GM12892 (cell line): ENCODE measurements at regions not wholly inside any gene's neighbourhood (a gene's known extent, or its start where the extent isn't known, plus 50 kb on each side); places are given as distances from the start of the nearest gene placed in this dataset.

Experiments
- DNase-seq: peaks from one replicate; pipeline ENCODE4 v3.0.0; 2011; ENCODE audit not compliant: insufficient read length
- FAIRE-seq: peaks from 2 replicates; lab custom pipeline; 2011; peaks lifted over from hg19 to GRCh38; lab: Jason Lieb, UNC
- POLR2A ChIP-seq: IDR thresholded peaks from 2 replicates; pipeline ENCODE4 v1.6.1; 2011; ENCODE audit warnings: low read depth, low read length, control low read depth
- POLR2AphosphoS5 ChIP-seq: IDR thresholded peaks from 2 replicates; pipeline ENCODE4 v1.6.1; 2011; ENCODE audit warnings: low read depth, low read length, control low read depth
- TAF1 ChIP-seq: IDR thresholded peaks from 2 replicates; pipeline ENCODE4 v1.6.1; 2011; ENCODE audit warnings: low read depth, mild to moderate bottlenecking, control low read depth, low read length, borderline replicate concordance

- DNase-seq = no peak
- no peak for TF ChIP-seq TAF1
- no peak for TF ChIP-seq POLR2A
- TF ChIP-seq POLR2AphosphoS5 = no peak
- no peak for FAIRE-seq
Observed at GRCh38 chr9:113687680-113688371, 188.3 kb upstream of the ZNF618 start.

- DNase-seq (no peak), FAIRE-seq (no peak)
- TF ChIP-seq TAF1 (no peak), POLR2A (no peak)
Observed at GRCh38 chr9:113690055-113690740, 185.9 kb upstream of the ZNF618 start.

- no peak for DNase-seq
- TF ChIP-seq POLR2AphosphoS5 = no peak
- TF ChIP-seq TAF1 = no peak
- TF ChIP-seq POLR2A = no peak
- no peak for FAIRE-seq
Observed at GRCh38 chr9:113692256-113692655, 183.9 kb upstream of the ZNF618 start.

- DNase-seq = no peak
- no peak for FAIRE-seq
- TF ChIP-seq POLR2A (no peak), POLR2AphosphoS5 (no peak)
Observed at GRCh38 chr9:113694912-113695311, 181.2 kb upstream of the ZNF618 start.

- FAIRE-seq = no peak
- no peak for DNase-seq
- TF ChIP-seq TAF1 (no peak), POLR2A (no peak), POLR2AphosphoS5 (no peak)
Observed at GRCh38 chr9:113695440-113695851, 180.7 kb upstream of the ZNF618 start.

- TF ChIP-seq POLR2A (no peak), TAF1 (no peak), POLR2AphosphoS5 (no peak)
- no peak for DNase-seq
- no peak for FAIRE-seq
Observed at GRCh38 chr9:113695901-113696300, 180.2 kb upstream of the ZNF618 start.

- DNase-seq (no peak), FAIRE-seq (no peak)
- no peak for TF ChIP-seq POLR2AphosphoS5
- TF ChIP-seq POLR2A = no peak
- no peak for TF ChIP-seq TAF1
Observed at GRCh38 chr9:113701774-113702755, 174.0 kb upstream of the ZNF618 start.

- TF ChIP-seq TAF1 (no peak), POLR2A (no peak), POLR2AphosphoS5 (no peak)
- FAIRE-seq = no peak
- no peak for DNase-seq
Observed at GRCh38 chr9:113705306-113705927, 170.7 kb upstream of the ZNF618 start.

GRCh38 chr9:113705928-113706519, 170.1 kb upstream of the ZNF618 start:
- no peak for DNase-seq
- no peak for FAIRE-seq
- TF ChIP-seq TAF1 = no peak

- TF ChIP-seq POLR2A (no peak), TAF1 (no peak), POLR2AphosphoS5 (no peak)
- FAIRE-seq = no peak
Observed at GRCh38 chr9:113707953-113708695, 168.0 kb upstream of the ZNF618 start.

More at GRCh38 chr9:113707953-113708695, 168.0 kb upstream of the ZNF618 start:
- no peak for DNase-seq
